ENCODE measurements at regions not wholly inside any gene's neighbourhood (a gene's known extent, or its start where the extent isn't known, plus 50 kb on each side); places are given as distances from the start of the nearest gene placed in this dataset.
"Not testable (repeated sequence)": the region's sequence is repeated elsewhere in the genome, so short reads cannot be mapped to it uniquely, and the experiment has no call there.

- no peak for DNase-seq
Measured at GRCh38 chrY:19521976-19522375, 222.6 kb downstream of the KDM5D start.

GRCh38 chrY:19503092-19503449 is 241.5 kb downstream of the KDM5D start:
- no peak for DNase-seq

- DNase-seq: no peak
Measured at GRCh38 chrY:19502169-19503091, 242.1 kb downstream of the KDM5D start.

GRCh38 chrY:19498556-19498955 is 246.0 kb downstream of the KDM5D start:
- no peak for DNase-seq

GRCh38 chrY:19487494-19487893 is 257.0 kb downstream of the KDM5D start:
- DNase-seq: no peak

- no peak for DNase-seq
Measured at GRCh38 chrY:19484997-19485396, 259.5 kb downstream of the KDM5D start.

GRCh38 chrY:19479141-19479540 is 265.4 kb downstream of the KDM5D start:
- no peak for DNase-seq

- no peak for DNase-seq
Measured at GRCh38 chrY:19477959-19478358, 266.6 kb downstream of the KDM5D start.

- no peak for DNase-seq
Measured at GRCh38 chrY:19465809-19466208, 278.7 kb downstream of the KDM5D start.

- no peak for DNase-seq
Measured at GRCh38 chrY:19456855-19457448, 287.6 kb downstream of the KDM5D start.

- DNase-seq: no peak
Measured at GRCh38 chrY:19433059-19433458, 311.5 kb downstream of the KDM5D start.

GRCh38 chrY:19427736-19428518 is 316.6 kb downstream of the KDM5D start:
- DNase-seq: no peak

GRCh38 chrY:19427191-19427590 is 317.3 kb downstream of the KDM5D start:
- not testable (repeated sequence) for DNase-seq

GRCh38 chrY:19410980-19411766 is 333.4 kb downstream of the KDM5D start:
- no peak for DNase-seq

- no peak for DNase-seq
Measured at GRCh38 chrY:19406246-19406645, 338.3 kb downstream of the KDM5D start.

GRCh38 chrY:19405598-19405997 is 338.9 kb downstream of the KDM5D start:
- DNase-seq: no peak

GRCh38 chrY:19392876-19393275 is 351.6 kb downstream of the KDM5D start:
- DNase-seq: no peak

GRCh38 chrY:19391922-19392321 is 352.6 kb downstream of the KDM5D start:
- no peak for DNase-seq

- no peak for DNase-seq
Measured at GRCh38 chrY:19365321-19365720, 379.2 kb downstream of the KDM5D start.

GRCh38 chrY:19357249-19357648 is 387.3 kb downstream of the KDM5D start:
- DNase-seq: no peak

- no peak for DNase-seq
Measured at GRCh38 chrY:19356735-19357134, 387.8 kb downstream of the KDM5D start.

- DNase-seq: no peak
Measured at GRCh38 chrY:19354857-19355173, 389.7 kb downstream of the KDM5D start.

Data from femur (tissue), 1 donor.